ENCODE measurements at regions not wholly inside any gene's neighbourhood (a gene's known extent, or its start where the extent isn't known, plus 50 kb on each side); places are given as distances from the start of the nearest gene placed in this dataset.

DNA sequence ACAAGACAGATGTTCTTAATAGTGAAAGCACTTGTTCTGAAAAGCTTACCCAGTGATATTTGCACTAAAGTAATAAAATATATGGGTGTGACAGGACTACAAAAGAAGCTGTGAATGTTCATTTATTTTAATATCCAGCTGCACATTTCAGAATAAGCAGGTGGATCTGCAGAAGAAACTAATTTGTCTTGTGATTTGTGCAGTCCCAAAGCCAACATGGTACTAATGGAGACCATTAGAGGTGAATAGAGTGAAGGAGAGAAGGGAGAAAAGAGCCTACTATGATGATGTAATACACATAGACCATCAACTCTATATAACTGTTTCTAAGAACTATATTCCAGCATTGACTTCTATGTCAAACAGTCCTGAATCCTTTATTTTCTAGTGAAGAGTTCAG lies 362.8 kb downstream of the ISL1 start:
- TF ChIP-seq, protein P1, sequence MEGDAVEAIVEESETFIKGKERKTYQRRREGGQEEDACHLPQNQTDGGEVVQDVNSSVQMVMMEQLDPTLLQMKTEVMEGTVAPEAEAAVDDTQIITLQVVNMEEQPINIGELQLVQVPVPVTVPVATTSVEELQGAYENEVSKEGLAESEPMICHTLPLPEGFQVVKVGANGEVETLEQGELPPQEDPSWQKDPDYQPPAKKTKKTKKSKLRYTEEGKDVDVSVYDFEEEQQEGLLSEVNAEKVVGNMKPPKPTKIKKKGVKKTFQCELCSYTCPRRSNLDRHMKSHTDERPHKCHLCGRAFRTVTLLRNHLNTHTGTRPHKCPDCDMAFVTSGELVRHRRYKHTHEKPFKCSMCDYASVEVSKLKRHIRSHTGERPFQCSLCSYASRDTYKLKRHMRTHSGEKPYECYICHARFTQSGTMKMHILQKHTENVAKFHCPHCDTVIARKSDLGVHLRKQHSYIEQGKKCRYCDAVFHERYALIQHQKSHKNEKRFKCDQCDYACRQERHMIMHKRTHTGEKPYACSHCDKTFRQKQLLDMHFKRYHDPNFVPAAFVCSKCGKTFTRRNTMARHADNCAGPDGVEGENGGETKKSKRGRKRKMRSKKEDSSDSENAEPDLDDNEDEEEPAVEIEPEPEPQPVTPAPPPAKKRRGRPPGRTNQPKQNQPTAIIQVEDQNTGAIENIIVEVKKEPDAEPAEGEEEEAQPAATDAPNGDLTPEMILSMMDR (IDR thresholded peaks at IDR 0.05; ENCODE audit: insufficient read depth, low read length, severe bottlenecking), result no peak
- no peaks in the 10 kb centered on the region for H3K36me3 ChIP-seq (ENCODE audit: control insufficient read depth, insufficient read depth, low read length)
- DNase-seq (ENCODE audit: low read depth) (no peak), FAIRE-seq (no peak)
- no peak overlapping the region for H3K4me3 ChIP-seq (ENCODE audit: low read depth, low read length)
- H3K27me3 ChIP-seq (ENCODE audit: control insufficient read depth, insufficient read depth, low read length), result no peaks in the 10 kb centered on the region

DNA sequence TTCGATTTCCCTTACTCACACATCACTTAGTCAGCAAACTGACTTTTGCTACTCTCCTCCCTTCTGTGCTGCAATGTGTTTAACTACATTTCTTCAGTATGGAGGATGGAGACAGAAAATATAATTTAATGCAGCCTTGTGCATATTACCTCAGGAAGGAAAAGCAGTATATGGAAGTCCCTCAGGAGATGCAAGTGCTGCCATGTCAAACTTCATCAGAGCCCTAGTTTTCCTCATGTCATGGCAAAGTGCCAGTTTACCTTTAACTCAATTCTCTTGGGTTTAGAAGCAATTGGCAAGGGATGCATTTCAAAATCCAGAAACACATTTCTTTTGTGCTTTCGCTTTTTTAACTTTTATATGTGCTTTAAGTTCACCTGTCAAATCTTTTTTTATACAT lies 365.4 kb downstream of the ISL1 start:
- DNase-seq (ENCODE audit: low read depth), result no peak
- no peak for FAIRE-seq

More for the DNA sequence above, 365.4 kb downstream of the ISL1 start:
- Histone ChIP-seq H3K27me3 (ENCODE audit: control insufficient read depth, insufficient read depth, low read length) (no peaks in the 10 kb centered on the region), H3K36me3 (ENCODE audit: control insufficient read depth, insufficient read depth, low read length) (no peaks in the 10 kb centered on the region), H3K4me3 (ENCODE audit: low read depth, low read length) (no peak overlapping the region)
- TF ChIP-seq, protein P1 (IDR thresholded peaks at IDR 0.05; ENCODE audit: insufficient read depth, low read length, severe bottlenecking), result no peak

Data from bronchial epithelial cell (primary cell).